ENCODE measurements at regions not wholly inside any gene's neighbourhood (a gene's known extent, or its start where the extent isn't known, plus 50 kb on each side); places are given as distances from the start of the nearest gene placed in this dataset.
"Not testable (repeated sequence)": the region's sequence is repeated elsewhere in the genome, so short reads cannot be mapped to it uniquely, and the experiment has no call there.

DNA sequence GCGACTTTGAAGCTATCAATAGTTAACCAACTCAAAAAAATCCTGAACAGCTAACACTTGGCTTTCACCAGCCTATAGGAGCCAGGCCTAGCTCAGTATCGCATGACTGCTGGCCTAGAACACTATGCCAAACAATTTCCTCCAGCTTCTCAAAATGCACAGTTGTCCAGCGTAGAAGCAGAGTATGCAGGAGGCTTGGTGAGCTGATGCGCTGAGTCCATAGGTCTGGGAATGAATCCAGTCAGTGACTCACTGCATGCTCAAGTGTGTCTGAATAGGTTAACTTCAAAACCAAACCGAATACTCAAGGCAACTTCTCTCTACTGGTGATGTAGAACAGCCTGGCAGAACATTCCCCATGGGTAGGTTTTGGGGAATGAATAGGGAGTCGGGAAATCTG, 201.8 kb upstream of the IRF2BP2 start:
- not testable (repeated sequence) for H3K27me3 ChIP-seq (ENCODE audit: insufficient read depth, low read length); H3K9me3 ChIP-seq (ENCODE audit: insufficient read depth, low read depth, low read length); H3K79me1 ChIP-seq (ENCODE audit: low read length); H3K4me1 ChIP-seq (ENCODE audit: control insufficient read depth in 1 of 2, insufficient read depth in 2 of 2, low read length in 2 of 2); H3K27ac ChIP-seq (ENCODE audit: low read depth, low read length); H2BK5ac ChIP-seq (ENCODE audit: low read depth, low read length, poor library complexity); H3K23ac ChIP-seq (ENCODE audit: low read length); DNase-seq; H3K4me3 ChIP-seq (ENCODE audit: low read depth, low read length); H2BK120ac ChIP-seq (ENCODE audit: insufficient read depth, low read length, poor library complexity); H3K4ac ChIP-seq (ENCODE audit: low read depth, low read length); H3K9ac ChIP-seq (ENCODE audit: low read length); H3K79me2 ChIP-seq (ENCODE audit: control insufficient read depth, insufficient read depth, low read length, poor library complexity); H4K91ac ChIP-seq (ENCODE audit: low read depth, low read length); H3K36me3 ChIP-seq (ENCODE audit: control insufficient read depth in 1 of 2, insufficient read depth in 2 of 2, low read length in 2 of 2); H4K12ac ChIP-seq (ENCODE audit: low read depth, low read length); H2BK12ac ChIP-seq (ENCODE audit: low read length); H4K8ac ChIP-seq (ENCODE audit: low read depth, low read length); H2AFZ ChIP-seq (ENCODE audit: insufficient read depth, low read length, poor library complexity); H3K14ac ChIP-seq (ENCODE audit: low read length); H3K4me2 ChIP-seq (ENCODE audit: low read length); H2AK5ac ChIP-seq (ENCODE audit: low read length); H3K18ac ChIP-seq (ENCODE audit: low read length)
- WGBS (ENCODE audit: extremely low coverage, insufficient coverage, insufficient read length): no CpG with 5 or more reads among the region's 6 CpGs

GRCh38 chr1:234810726-234811125, 200.7 kb upstream of the IRF2BP2 start:
- not testable (repeated sequence) for H2BK120ac ChIP-seq (ENCODE audit: insufficient read depth, low read length, poor library complexity); H3K36me3 ChIP-seq (ENCODE audit: control insufficient read depth in 1 of 2, insufficient read depth in 2 of 2, low read length in 2 of 2); H3K4ac ChIP-seq (ENCODE audit: low read depth, low read length); H3K18ac ChIP-seq (ENCODE audit: low read length); H4K8ac ChIP-seq (ENCODE audit: low read depth, low read length); H3K79me1 ChIP-seq (ENCODE audit: low read length); H3K27ac ChIP-seq (ENCODE audit: low read depth, low read length); H2AFZ ChIP-seq (ENCODE audit: insufficient read depth, low read length, poor library complexity); H3K4me2 ChIP-seq (ENCODE audit: low read length); H2AK5ac ChIP-seq (ENCODE audit: low read length); H3K9me3 ChIP-seq (ENCODE audit: insufficient read depth, low read depth, low read length); H3K14ac ChIP-seq (ENCODE audit: low read length); H3K4me3 ChIP-seq (ENCODE audit: low read depth, low read length); H4K91ac ChIP-seq (ENCODE audit: low read depth, low read length); H2BK12ac ChIP-seq (ENCODE audit: low read length); H4K12ac ChIP-seq (ENCODE audit: low read depth, low read length); DNase-seq; H3K4me1 ChIP-seq (ENCODE audit: control insufficient read depth in 1 of 2, insufficient read depth in 2 of 2, low read length in 2 of 2); H3K27me3 ChIP-seq (ENCODE audit: insufficient read depth, low read length); H3K23ac ChIP-seq (ENCODE audit: low read length); H3K79me2 ChIP-seq (ENCODE audit: control insufficient read depth, insufficient read depth, low read length, poor library complexity); H2BK5ac ChIP-seq (ENCODE audit: low read depth, low read length, poor library complexity); H3K9ac ChIP-seq (ENCODE audit: low read length)
- WGBS (ENCODE audit: extremely low coverage, insufficient coverage, insufficient read length): no CpG with 5 or more reads among the region's 4 CpGs

DNA sequence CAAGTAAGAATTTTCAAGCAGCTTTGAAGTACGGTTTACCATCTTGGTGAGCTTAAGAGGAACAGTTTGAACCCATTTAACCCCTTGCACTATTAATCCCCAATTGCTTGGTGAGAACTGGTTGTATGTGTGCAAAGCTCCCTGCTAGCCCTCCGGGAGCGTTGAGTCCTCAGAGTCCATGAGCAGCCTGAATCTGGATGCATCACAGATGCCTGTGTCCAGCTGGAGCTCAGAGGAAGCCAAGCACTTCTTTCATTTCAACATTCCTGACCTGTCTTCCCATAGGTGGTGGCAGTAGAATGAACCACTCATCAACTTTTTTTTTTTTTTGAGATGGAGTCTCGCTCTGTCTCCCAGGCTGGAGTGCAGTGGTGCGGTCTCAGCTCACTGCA, 199.9 kb upstream of the IRF2BP2 start:
- not testable (repeated sequence) for H3K9ac ChIP-seq (ENCODE audit: low read length); H3K4me2 ChIP-seq (ENCODE audit: low read length); H3K23ac ChIP-seq (ENCODE audit: low read length); H4K12ac ChIP-seq (ENCODE audit: low read depth, low read length); H3K14ac ChIP-seq (ENCODE audit: low read length); H3K4ac ChIP-seq (ENCODE audit: low read depth, low read length); H2AFZ ChIP-seq (ENCODE audit: insufficient read depth, low read length, poor library complexity); H2BK5ac ChIP-seq (ENCODE audit: low read depth, low read length, poor library complexity); H3K4me3 ChIP-seq (ENCODE audit: low read depth, low read length); H4K91ac ChIP-seq (ENCODE audit: low read depth, low read length); H2BK120ac ChIP-seq (ENCODE audit: insufficient read depth, low read length, poor library complexity); H3K27me3 ChIP-seq (ENCODE audit: insufficient read depth, low read length); H2BK12ac ChIP-seq (ENCODE audit: low read length); H4K8ac ChIP-seq (ENCODE audit: low read depth, low read length); DNase-seq; H3K79me1 ChIP-seq (ENCODE audit: low read length); H3K4me1 ChIP-seq (ENCODE audit: control insufficient read depth in 1 of 2, insufficient read depth in 2 of 2, low read length in 2 of 2); H3K9me3 ChIP-seq (ENCODE audit: insufficient read depth, low read depth, low read length); H3K36me3 ChIP-seq (ENCODE audit: control insufficient read depth in 1 of 2, insufficient read depth in 2 of 2, low read length in 2 of 2); H3K27ac ChIP-seq (ENCODE audit: low read depth, low read length); H3K18ac ChIP-seq (ENCODE audit: low read length); H2AK5ac ChIP-seq (ENCODE audit: low read length); H3K79me2 ChIP-seq (ENCODE audit: control insufficient read depth, insufficient read depth, low read length, poor library complexity)
- no CpG with 5 or more reads among the region's 5 CpGs for WGBS (ENCODE audit: extremely low coverage, insufficient coverage, insufficient read length)

DNA sequence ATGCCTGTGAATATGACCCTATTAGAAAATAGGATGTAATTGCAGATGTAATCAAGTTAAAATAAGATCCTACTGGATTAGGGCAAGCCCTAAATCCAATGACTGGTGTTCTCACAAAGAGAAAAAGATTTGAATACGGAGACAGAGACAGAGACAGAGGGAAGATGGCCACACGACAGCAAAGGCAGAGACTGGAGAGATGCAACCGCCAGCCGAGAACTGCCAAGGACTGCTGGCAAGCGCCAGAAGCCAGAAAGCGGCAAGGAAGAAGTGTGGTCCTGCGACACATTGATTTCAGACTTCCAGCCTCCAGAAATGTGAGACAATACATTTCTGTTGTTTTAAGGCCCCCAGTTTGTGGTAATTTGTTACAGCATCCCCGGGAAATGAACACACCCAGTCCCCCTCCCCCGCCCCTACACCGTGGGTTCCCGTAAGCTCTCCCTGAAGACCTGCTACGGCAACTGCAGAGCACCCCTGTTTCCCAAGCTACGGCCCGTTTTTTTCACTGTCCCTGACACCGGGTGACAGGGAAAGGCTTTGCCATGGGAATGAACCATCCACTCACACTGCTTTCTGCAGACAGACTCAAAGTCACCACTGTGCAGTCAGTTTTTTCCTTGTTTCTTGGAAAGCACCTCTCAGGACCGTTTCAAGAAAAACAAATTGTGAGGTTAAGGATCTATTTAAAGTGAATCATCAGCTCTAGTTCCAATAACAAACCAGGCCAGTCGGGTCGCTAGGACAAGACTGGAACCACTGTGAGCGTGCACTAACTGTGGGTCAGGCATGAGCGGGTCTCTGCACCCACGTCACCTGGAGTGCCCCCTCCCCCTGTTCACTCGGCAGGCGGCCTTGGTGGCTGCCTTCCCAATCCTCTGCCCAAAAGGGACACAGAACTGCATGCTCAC, 199.2 kb upstream of the IRF2BP2 start:
- not testable (repeated sequence) for H2BK5ac ChIP-seq (ENCODE audit: low read depth, low read length, poor library complexity); H3K14ac ChIP-seq (ENCODE audit: low read length); H4K12ac ChIP-seq (ENCODE audit: low read depth, low read length); H3K4ac ChIP-seq (ENCODE audit: low read depth, low read length); H4K8ac ChIP-seq (ENCODE audit: low read depth, low read length); H3K9ac ChIP-seq (ENCODE audit: low read length); H2AFZ ChIP-seq (ENCODE audit: insufficient read depth, low read length, poor library complexity); H2BK12ac ChIP-seq (ENCODE audit: low read length); H3K4me3 ChIP-seq (ENCODE audit: low read depth, low read length); H3K79me2 ChIP-seq (ENCODE audit: control insufficient read depth, insufficient read depth, low read length, poor library complexity); H3K4me2 ChIP-seq (ENCODE audit: low read length); H3K27me3 ChIP-seq (ENCODE audit: insufficient read depth, low read length); H4K91ac ChIP-seq (ENCODE audit: low read depth, low read length); H2AK5ac ChIP-seq (ENCODE audit: low read length); H3K23ac ChIP-seq (ENCODE audit: low read length); H3K36me3 ChIP-seq (ENCODE audit: control insufficient read depth in 1 of 2, insufficient read depth in 2 of 2, low read length in 2 of 2); H3K79me1 ChIP-seq (ENCODE audit: low read length); H3K9me3 ChIP-seq (ENCODE audit: insufficient read depth, low read depth, low read length); H3K4me1 ChIP-seq (ENCODE audit: control insufficient read depth in 1 of 2, insufficient read depth in 2 of 2, low read length in 2 of 2); H2BK120ac ChIP-seq (ENCODE audit: insufficient read depth, low read length, poor library complexity); H3K27ac ChIP-seq (ENCODE audit: low read depth, low read length); DNase-seq; H3K18ac ChIP-seq (ENCODE audit: low read length)
- WGBS (ENCODE audit: extremely low coverage, insufficient coverage, insufficient read length): no CpG with 5 or more reads among the region's 23 CpGs
